HEK293T (cell line): ENCODE measurements at regions not wholly inside any gene's neighbourhood (a gene's known extent, or its start where the extent isn't known, plus 50 kb on each side); places are given as distances from the start of the nearest gene placed in this dataset.

Experiments used
- ARNT ChIP-seq: fragments of 450-650 bp; IDR thresholded peaks from 2 replicates; pipeline ENCODE4 v1.6.1; 2017; ENCODE audit warnings: mild to moderate bottlenecking
- BHLHE40 ChIP-seq: fragments of 450-650 bp; IDR thresholded peaks from 2 replicates; pipeline ENCODE4 v1.6.1; 2016; ENCODE audit warnings: mild to moderate bottlenecking, moderate library complexity, borderline replicate concordance
- CTBP1 ChIP-seq: fragments of 450-650 bp; IDR thresholded peaks from 2 replicates; pipeline ENCODE4 v1.6.1; 2016; ENCODE audit warnings: borderline replicate concordance
- ELF4 ChIP-seq: fragments of 450-650 bp; IDR thresholded peaks from 2 replicates; pipeline ENCODE4 v1.6.1; 2017; ENCODE audit warnings: antibody characterized with exemption
- FOXA1 ChIP-seq: fragments of 450-650 bp; IDR thresholded peaks from 2 replicates; pipeline ENCODE4 v1.6.1; 2016; ENCODE audit warnings: mild to moderate bottlenecking
- FOXK2 ChIP-seq: fragments of 450-650 bp; IDR thresholded peaks from 2 replicates; pipeline ENCODE4 v1.6.1; 2016; ENCODE audit warnings: mild to moderate bottlenecking
- FOXM1 ChIP-seq: fragments of 450-650 bp; IDR thresholded peaks from 2 replicates; pipeline ENCODE4 v1.6.1; 2017; ENCODE audit warnings: mild to moderate bottlenecking, borderline replicate concordance
- HDGF ChIP-seq: fragments of 450-650 bp; IDR thresholded peaks from 2 replicates; pipeline ENCODE4 v1.6.1; 2017; ENCODE audit warnings: antibody characterized with exemption, borderline replicate concordance
- L3MBTL2 ChIP-seq: fragments of 450-650 bp; conservative IDR thresholded peaks from 2 replicates; pipeline ENCODE4 v1.6.1; 2016; ENCODE audit warnings: mild to moderate bottlenecking
- LEF1 ChIP-seq: fragments of 450-650 bp; IDR thresholded peaks from 2 replicates; pipeline ENCODE4 v1.6.1; 2017; ENCODE audit warnings: mild to moderate bottlenecking, borderline replicate concordance
- NFRKB ChIP-seq: fragments of 450-650 bp; IDR thresholded peaks from 2 replicates; pipeline ENCODE4 v1.6.1; 2016; ENCODE audit warnings: mild to moderate bottlenecking, moderate library complexity
- SP1 ChIP-seq: fragments of 450-650 bp; IDR thresholded peaks from 2 replicates; pipeline ENCODE4 v1.6.1; 2017
- SUZ12 ChIP-seq: fragments of 450-650 bp; IDR thresholded peaks from 2 replicates; pipeline ENCODE4 v1.6.1; 2016; ENCODE audit warnings: mild to moderate bottlenecking
- TARDBP ChIP-seq: fragments of 450-650 bp; IDR thresholded peaks from 2 replicates; pipeline ENCODE4 v1.6.1; 2016

GRCh38 chr2:150675807-150676206, 188.3 kb upstream of the RND3 start:
- no peak for TF ChIP-seq FOXA1
- TF ChIP-seq SP1: no peak
- TF ChIP-seq NFRKB: no peak
- TF ChIP-seq BHLHE40: no peak
- TF ChIP-seq L3MBTL2: no peak
- no peak for TF ChIP-seq CTBP1
- TF ChIP-seq HDGF: no peak
- no peak for TF ChIP-seq SUZ12
- TF ChIP-seq TARDBP: no peak
- TF ChIP-seq FOXM1: no peak
- TF ChIP-seq FOXK2: no peak
- TF ChIP-seq ELF4: no peak
- no peak for TF ChIP-seq LEF1
- TF ChIP-seq ARNT: no peak
